GM13977 (cell line): ENCODE measurements at regions not wholly inside any gene's neighbourhood (a gene's known extent, or its start where the extent isn't known, plus 50 kb on each side); places are given as distances from the start of the nearest gene placed in this dataset.

Experiments
- DNase-seq: peaks from one replicate; pipeline ENCODE4 v3.0.0; 2012; ENCODE audit warnings: low spot score
- CTCF ChIP-seq: IDR thresholded peaks from 2 replicates; pipeline ENCODE4 v1.5.1; 2012; ENCODE audit warnings: mild to moderate bottlenecking, control low read depth; ENCODE audit not compliant: insufficient read depth; ENCODE audit errors: extremely low read depth, missing control alignments
- in situ Hi-C: fragments of 300-500 bp; cut with MboI; formaldehyde crosslinking; loops from one replicate; pipeline ENCODE4 v1.12.0; 2022; ENCODE audit warnings: low sequenced_read_pairs, low pct_unique_long_range_greater_than_20kb, mixed read lengths, inconsistent platforms; ENCODE audit not compliant: unreplicated experiment

GRCh38 chr7:42766782-42767423 is 145.0 kb downstream of the C7orf25 start:
- DNase-seq = no peak
- in situ Hi-C loops = no loop called here

GRCh38 chr7:42765931-42766330 is 145.9 kb downstream of the C7orf25 start:
- DNase-seq = no peak
- TF ChIP-seq CTCF = no peak
- in situ Hi-C loops = no loop called here

More at GRCh38 chr7:42766782-42767423, 145.0 kb downstream of the C7orf25 start:
- TF ChIP-seq CTCF = no peak

GRCh38 chr7:42763137-42763551 is 148.7 kb downstream of the C7orf25 start:
- no peak for TF ChIP-seq CTCF
- in situ Hi-C loops = no loop called here
- no peak for DNase-seq

GRCh38 chr7:42761486-42761885 is 150.4 kb downstream of the C7orf25 start:
- no peak for TF ChIP-seq CTCF
- no peak for DNase-seq
- in situ Hi-C loops = no loop called here

- in situ Hi-C loops = no loop called here
- no peak for DNase-seq
- TF ChIP-seq CTCF = no peak
Measured at GRCh38 chr7:42758124-42758523, 153.7 kb downstream of the C7orf25 start.

- no peak for DNase-seq
- no peak for TF ChIP-seq CTCF
- in situ Hi-C loops = no loop called here
Measured at GRCh38 chr7:42756841-42757240, 155.0 kb downstream of the C7orf25 start.
